ENCODE measurements at regions not wholly inside any gene's neighbourhood (a gene's known extent, or its start where the extent isn't known, plus 50 kb on each side); places are given as distances from the start of the nearest gene placed in this dataset.
"Not testable (repeated sequence)": the region's sequence is repeated elsewhere in the genome, so short reads cannot be mapped to it uniquely, and the experiment has no call there.

DNA sequence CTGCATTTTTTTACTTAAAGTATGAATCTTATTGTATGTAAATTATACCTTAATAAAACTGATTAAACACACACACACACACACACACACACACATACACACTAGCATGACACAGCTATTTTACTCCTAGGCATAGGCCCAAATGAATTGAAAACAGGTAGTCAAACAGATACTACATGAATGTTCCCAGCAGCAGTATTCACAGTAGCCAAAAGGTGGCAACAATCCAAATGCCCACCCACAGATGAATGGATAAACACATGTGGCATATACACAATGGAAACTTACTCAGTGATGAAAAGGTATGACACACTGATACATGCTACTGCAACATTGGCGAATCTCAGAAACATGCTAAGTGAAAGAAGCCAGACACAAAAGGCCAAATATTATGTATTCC is 223.5 kb downstream of the CYB561 start:
- Histone ChIP-seq H3K79me2 (peaks cover 4% of the 10 kb centered on the region), H3K9ac (no peak overlapping the region), H3K9me3 (ENCODE audit: control insufficient read depth, low read length) (no peaks in the 10 kb centered on the region), H3K36me3 (ENCODE audit: control insufficient read depth, insufficient read depth, low read length) (no peaks in the 10 kb centered on the region), H3K4me1 (no peaks in the 10 kb centered on the region), H3K4me3 (ENCODE audit: low read depth, low read length) (no peak overlapping the region), H3K27me3 (ENCODE audit: control insufficient read depth, insufficient read depth, low read length) (no peaks in the 10 kb centered on the region), H3K4me2 (ENCODE audit: low read length) (no peak overlapping the region), H3K27ac (no peak overlapping the region), H2AFZ (no peak overlapping the region)
- TF ChIP-seq, protein P1, sequence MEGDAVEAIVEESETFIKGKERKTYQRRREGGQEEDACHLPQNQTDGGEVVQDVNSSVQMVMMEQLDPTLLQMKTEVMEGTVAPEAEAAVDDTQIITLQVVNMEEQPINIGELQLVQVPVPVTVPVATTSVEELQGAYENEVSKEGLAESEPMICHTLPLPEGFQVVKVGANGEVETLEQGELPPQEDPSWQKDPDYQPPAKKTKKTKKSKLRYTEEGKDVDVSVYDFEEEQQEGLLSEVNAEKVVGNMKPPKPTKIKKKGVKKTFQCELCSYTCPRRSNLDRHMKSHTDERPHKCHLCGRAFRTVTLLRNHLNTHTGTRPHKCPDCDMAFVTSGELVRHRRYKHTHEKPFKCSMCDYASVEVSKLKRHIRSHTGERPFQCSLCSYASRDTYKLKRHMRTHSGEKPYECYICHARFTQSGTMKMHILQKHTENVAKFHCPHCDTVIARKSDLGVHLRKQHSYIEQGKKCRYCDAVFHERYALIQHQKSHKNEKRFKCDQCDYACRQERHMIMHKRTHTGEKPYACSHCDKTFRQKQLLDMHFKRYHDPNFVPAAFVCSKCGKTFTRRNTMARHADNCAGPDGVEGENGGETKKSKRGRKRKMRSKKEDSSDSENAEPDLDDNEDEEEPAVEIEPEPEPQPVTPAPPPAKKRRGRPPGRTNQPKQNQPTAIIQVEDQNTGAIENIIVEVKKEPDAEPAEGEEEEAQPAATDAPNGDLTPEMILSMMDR (IDR thresholded peaks at IDR 0.05) = no peak

- Histone ChIP-seq H3K27ac (no peak overlapping the region), H3K4me2 (ENCODE audit: low read length) (no peak overlapping the region), H3K9me3 (ENCODE audit: control insufficient read depth, low read length) (no peaks in the 10 kb centered on the region), H3K36me3 (ENCODE audit: control insufficient read depth, insufficient read depth, low read length) (no peaks in the 10 kb centered on the region), H2AFZ (no peak overlapping the region), H3K4me1 (no peaks in the 10 kb centered on the region), H3K9ac (no peak overlapping the region), H3K27me3 (ENCODE audit: control insufficient read depth, insufficient read depth, low read length) (no peaks in the 10 kb centered on the region), H3K4me3 (ENCODE audit: low read depth, low read length) (no peak overlapping the region), H3K79me2 (peaks cover 8% of the 10 kb centered on the region)
- TF ChIP-seq, protein P1 (IDR thresholded peaks at IDR 0.05) = no peak
Measured at GRCh38 chr17:63223212-63223911, 222.7 kb downstream of the CYB561 start.

DNA sequence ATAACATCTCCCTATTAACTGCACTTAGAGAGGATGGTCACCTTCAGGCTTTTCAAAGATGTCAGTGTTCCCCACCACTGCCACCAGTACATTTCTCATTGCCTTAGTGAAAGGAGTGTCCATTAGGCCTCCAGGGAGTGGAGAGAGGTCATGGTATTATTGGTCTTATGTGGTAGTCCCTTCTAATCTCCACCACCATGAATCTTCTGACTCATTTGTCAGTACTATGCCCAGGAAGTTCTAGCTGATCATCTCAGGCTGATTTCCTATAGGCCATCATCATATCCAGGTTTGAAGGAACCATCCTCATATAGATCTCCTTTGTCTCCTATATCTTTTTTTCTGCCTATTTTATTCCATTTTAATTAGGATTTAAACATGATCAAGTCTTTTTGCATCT is 221.5 kb downstream of the CYB561 start:
- no peaks in the 10 kb centered on the region for H3K36me3 ChIP-seq (ENCODE audit: control insufficient read depth, insufficient read depth, low read length)
- no peak overlapping the region for H3K9ac ChIP-seq
- no peaks in the 10 kb centered on the region for H3K27me3 ChIP-seq (ENCODE audit: control insufficient read depth, insufficient read depth, low read length)
- no peaks in the 10 kb centered on the region for H3K9me3 ChIP-seq (ENCODE audit: control insufficient read depth, low read length)
- no peak overlapping the region for H3K4me3 ChIP-seq (ENCODE audit: low read depth, low read length)
- H3K79me2 ChIP-seq = peaks cover 8% of the 10 kb centered on the region
- TF ChIP-seq, protein P1 (IDR thresholded peaks at IDR 0.05) = no peak
- H2AFZ ChIP-seq = no peak overlapping the region
- H3K4me2 ChIP-seq (ENCODE audit: low read length) = no peak overlapping the region
- H3K27ac ChIP-seq = no peak overlapping the region
- no peaks in the 10 kb centered on the region for H3K4me1 ChIP-seq

- not testable (repeated sequence) for H3K9me3 ChIP-seq (ENCODE audit: control insufficient read depth, low read length); H3K9ac ChIP-seq; H3K4me3 ChIP-seq (ENCODE audit: low read depth, low read length); H3K27me3 ChIP-seq (ENCODE audit: control insufficient read depth, insufficient read depth, low read length); H3K4me1 ChIP-seq; H3K79me2 ChIP-seq; H3K27ac ChIP-seq; H3K4me2 ChIP-seq (ENCODE audit: low read length); H3K36me3 ChIP-seq (ENCODE audit: control insufficient read depth, insufficient read depth, low read length); H2AFZ ChIP-seq
Measured at GRCh38 chr17:63226720-63227119, 219.4 kb downstream of the CYB561 start.

GRCh38 chr17:63231015-63231620 is 215.0 kb downstream of the CYB561 start:
- H3K9me3 ChIP-seq (ENCODE audit: control insufficient read depth, low read length); H3K4me1 ChIP-seq; H3K27ac ChIP-seq; H3K36me3 ChIP-seq (ENCODE audit: control insufficient read depth, insufficient read depth, low read length); H3K4me3 ChIP-seq (ENCODE audit: low read depth, low read length); H3K27me3 ChIP-seq (ENCODE audit: control insufficient read depth, insufficient read depth, low read length); H3K4me2 ChIP-seq (ENCODE audit: low read length); H2AFZ ChIP-seq; H3K9ac ChIP-seq: not testable (repeated sequence)
- H3K79me2 ChIP-seq = peaks cover 13% of the 10 kb centered on the region
